ENCODE measurements at regions not wholly inside any gene's neighbourhood (a gene's known extent, or its start where the extent isn't known, plus 50 kb on each side); places are given as distances from the start of the nearest gene placed in this dataset.

- POLR2A ChIA-PET (ENCODE audit: low non-redundant PET): no interaction called here
- H3K9me3 ChIP-seq (ENCODE audit: low read depth, low read length, poor library complexity, severe bottlenecking): no peaks in the 10 kb centered on the region
- no TSS peak for BruUV-seq (replicated peaks)
- TF ChIP-seq CTCF (conservative IDR thresholded peaks at IDR 0.05; ENCODE audit: low read depth, low read length) (no peak), EZH2 (IDR thresholded peaks at IDR 0.05; ENCODE audit: borderline replicate concordance, low read depth, low read length, poor library complexity, severe bottlenecking) (no peak)
- no peaks in the 10 kb centered on the region for H3K27me3 ChIP-seq (replicated peaks; ENCODE audit: insufficient read depth, low read depth, low read length, poor library complexity)
- H3K36me3 ChIP-seq (ENCODE audit: insufficient read depth, low read length, poor library complexity, severe bottlenecking): no peaks in the 10 kb centered on the region
- no peak overlapping the region for H3K27ac ChIP-seq (ENCODE audit: low read depth, low read length, poor library complexity, severe bottlenecking)
- CTCF ChIA-PET: no interaction called here
- H3K4me1 ChIP-seq (ENCODE audit: insufficient read depth, low read length, poor library complexity, severe bottlenecking): no peaks in the 10 kb centered on the region
- no peak overlapping the region for H3K4me3 ChIP-seq (ENCODE audit: low read depth, low read length, poor library complexity, severe bottlenecking)
- intact Hi-C loops (cut with micrococcal nuclease; ENCODE audit: unreplicated experiment): no loop called here
- DNase-seq (ENCODE audit: low spot score): no peak
These were observed 898.0 kb upstream of the EYS start for GRCh38 chr6:66605011-66605410.

GRCh38 chr6:66599541-66599940 is 892.5 kb upstream of the EYS start:
- H3K27me3 ChIP-seq (replicated peaks; ENCODE audit: insufficient read depth, low read depth, low read length, poor library complexity): no peaks in the 10 kb centered on the region
- no peak for DNase-seq (ENCODE audit: low spot score)
- POLR2A ChIA-PET (ENCODE audit: low non-redundant PET): no interaction called here
- BruUV-seq (replicated peaks): no TSS peak
- H3K9me3 ChIP-seq (ENCODE audit: low read depth, low read length, poor library complexity, severe bottlenecking): no peaks in the 10 kb centered on the region
- H3K4me1 ChIP-seq (ENCODE audit: insufficient read depth, low read length, poor library complexity, severe bottlenecking): no peaks in the 10 kb centered on the region
- intact Hi-C loops (cut with micrococcal nuclease; ENCODE audit: unreplicated experiment): no loop called here
- no peak overlapping the region for H3K4me3 ChIP-seq (ENCODE audit: low read depth, low read length, poor library complexity, severe bottlenecking)
- CTCF ChIA-PET: no interaction called here
- no peak overlapping the region for H3K27ac ChIP-seq (ENCODE audit: low read depth, low read length, poor library complexity, severe bottlenecking)
- H3K36me3 ChIP-seq (ENCODE audit: insufficient read depth, low read length, poor library complexity, severe bottlenecking): no peaks in the 10 kb centered on the region
- TF ChIP-seq CTCF (conservative IDR thresholded peaks at IDR 0.05; ENCODE audit: low read depth, low read length) (no peak), EZH2 (IDR thresholded peaks at IDR 0.05; ENCODE audit: borderline replicate concordance, low read depth, low read length, poor library complexity, severe bottlenecking) (no peak)

- Histone ChIP-seq H3K9me3 (ENCODE audit: low read depth, low read length, poor library complexity, severe bottlenecking) (no peaks in the 10 kb centered on the region), H3K4me3 (ENCODE audit: low read depth, low read length, poor library complexity, severe bottlenecking) (no peak overlapping the region), H3K27me3 (replicated peaks; ENCODE audit: insufficient read depth, low read depth, low read length, poor library complexity) (no peaks in the 10 kb centered on the region), H3K27ac (ENCODE audit: low read depth, low read length, poor library complexity, severe bottlenecking) (no peak overlapping the region), H3K36me3 (ENCODE audit: insufficient read depth, low read length, poor library complexity, severe bottlenecking) (no peaks in the 10 kb centered on the region), H3K4me1 (ENCODE audit: insufficient read depth, low read length, poor library complexity, severe bottlenecking) (no peaks in the 10 kb centered on the region)
- intact Hi-C loops (cut with micrococcal nuclease; ENCODE audit: unreplicated experiment): no loop called here
- no peak for TF ChIP-seq EZH2 (IDR thresholded peaks at IDR 0.05; ENCODE audit: borderline replicate concordance, low read depth, low read length, poor library complexity, severe bottlenecking)
- TF ChIP-seq CTCF (conservative IDR thresholded peaks at IDR 0.05; ENCODE audit: low read depth, low read length): no peak
- POLR2A ChIA-PET (ENCODE audit: low non-redundant PET): no interaction called here
- CTCF ChIA-PET: no interaction called here
- no TSS peak for BruUV-seq (replicated peaks)
- no peak for DNase-seq (ENCODE audit: low spot score)
These were observed 871.3 kb upstream of the EYS start for GRCh38 chr6:66578362-66578761.

Data from A673 (cell line).